Colonic mucosa (tissue), 4 donors: ENCODE measurements at regions not wholly inside any gene's neighbourhood (a gene's known extent, or its start where the extent isn't known, plus 50 kb on each side); places are given as distances from the start of the nearest gene placed in this dataset.

ENCODE experiments used
- DNase-seq: peaks from one replicate; pipeline ENCODE4 v3.0.0-alpha.2; 2020
- H3K27ac ChIP-seq: fragments of 200-600 bp; one replicate; pipeline ENCODE4 v1.8.0; 2021
- H3K27me3 ChIP-seq: fragments of 200-600 bp; one replicate; pipeline ENCODE4 v1.8.0; 2021
- H3K36me3 ChIP-seq: fragments of 200-600 bp; one replicate; pipeline ENCODE4 v1.8.0; 2021
- H3K4me1 ChIP-seq: fragments of 200-600 bp; one replicate; pipeline ENCODE4 v1.8.0; 2021; ENCODE audit warnings: mild to moderate bottlenecking
- H3K4me3 ChIP-seq: fragments of 200-600 bp; one replicate; pipeline ENCODE4 v1.8.0; 2021
- H3K9ac ChIP-seq, 2 donors: one replicate each; pipeline ENCODE4 v1.7.0; 2013; ENCODE audit warnings: control low read depth in 2 of 2, low read depth in 2 of 2, low read length in 2 of 2
- H3K9me3 ChIP-seq: fragments of 200-600 bp; one replicate; pipeline ENCODE4 v1.8.0; 2021
- intact Hi-C: fragments of 100-400 bp; cut with DNase I; formaldehyde crosslinking; loops from one replicate; pipeline ENCODE4 v1.14.1; 2022
- TF ChIP-seq, protein P1 (sequence below): fragments of 200-600 bp; IDR thresholded peaks from one replicate; pipeline ENCODE4 v1.8.0; 2022; ENCODE audit warnings: antibody characterized with exemption, mild to moderate bottlenecking
- donor health status: healthy.
- donor health status: DM: no; HTN: no; CAD: no.
- donor health status: DM: no; HTN: no; CAD: no.

DNA sequence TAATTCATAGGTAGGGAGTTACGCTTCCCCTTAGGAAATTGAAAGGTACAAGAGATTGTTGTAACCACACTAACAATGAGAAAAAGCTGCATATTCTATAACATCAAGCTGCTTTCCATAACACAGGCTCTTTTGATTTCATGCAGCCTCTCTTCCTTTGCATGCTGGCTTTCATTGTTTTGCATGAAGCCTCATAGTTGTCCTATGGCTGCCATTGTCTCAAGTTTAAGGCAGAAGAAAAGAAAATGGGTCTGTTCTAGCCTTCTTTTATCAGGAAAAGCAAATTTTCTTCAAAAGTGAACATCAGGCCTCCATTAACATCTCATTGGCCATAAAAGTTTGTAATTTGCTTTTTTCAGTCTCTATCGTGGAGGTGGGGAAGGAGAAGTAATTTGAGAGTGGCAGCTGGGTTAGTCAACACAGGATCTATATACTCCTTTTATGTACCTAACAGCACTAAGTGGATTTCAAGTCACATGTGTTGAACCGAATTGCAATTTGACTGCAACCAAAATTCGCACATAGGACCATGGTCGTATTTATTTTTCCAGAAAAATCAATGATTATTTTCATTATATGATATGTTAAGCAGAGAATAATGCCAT lies 248.5 kb upstream of the RND3 start:
- Histone ChIP-seq H3K9me3 (no peaks in the 10 kb centered on the region), H3K9ac (no peak overlapping the region), H3K4me3 (no peak overlapping the region), H3K27me3 (no peaks in the 10 kb centered on the region), H3K27ac (no peak overlapping the region), H3K36me3 (no peaks in the 10 kb centered on the region), H3K4me1 (no peaks in the 10 kb centered on the region)
- TF ChIP-seq, protein P1, sequence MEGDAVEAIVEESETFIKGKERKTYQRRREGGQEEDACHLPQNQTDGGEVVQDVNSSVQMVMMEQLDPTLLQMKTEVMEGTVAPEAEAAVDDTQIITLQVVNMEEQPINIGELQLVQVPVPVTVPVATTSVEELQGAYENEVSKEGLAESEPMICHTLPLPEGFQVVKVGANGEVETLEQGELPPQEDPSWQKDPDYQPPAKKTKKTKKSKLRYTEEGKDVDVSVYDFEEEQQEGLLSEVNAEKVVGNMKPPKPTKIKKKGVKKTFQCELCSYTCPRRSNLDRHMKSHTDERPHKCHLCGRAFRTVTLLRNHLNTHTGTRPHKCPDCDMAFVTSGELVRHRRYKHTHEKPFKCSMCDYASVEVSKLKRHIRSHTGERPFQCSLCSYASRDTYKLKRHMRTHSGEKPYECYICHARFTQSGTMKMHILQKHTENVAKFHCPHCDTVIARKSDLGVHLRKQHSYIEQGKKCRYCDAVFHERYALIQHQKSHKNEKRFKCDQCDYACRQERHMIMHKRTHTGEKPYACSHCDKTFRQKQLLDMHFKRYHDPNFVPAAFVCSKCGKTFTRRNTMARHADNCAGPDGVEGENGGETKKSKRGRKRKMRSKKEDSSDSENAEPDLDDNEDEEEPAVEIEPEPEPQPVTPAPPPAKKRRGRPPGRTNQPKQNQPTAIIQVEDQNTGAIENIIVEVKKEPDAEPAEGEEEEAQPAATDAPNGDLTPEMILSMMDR = no peak
- intact Hi-C loops = no loop called here
- DNase-seq = no peak

DNA sequence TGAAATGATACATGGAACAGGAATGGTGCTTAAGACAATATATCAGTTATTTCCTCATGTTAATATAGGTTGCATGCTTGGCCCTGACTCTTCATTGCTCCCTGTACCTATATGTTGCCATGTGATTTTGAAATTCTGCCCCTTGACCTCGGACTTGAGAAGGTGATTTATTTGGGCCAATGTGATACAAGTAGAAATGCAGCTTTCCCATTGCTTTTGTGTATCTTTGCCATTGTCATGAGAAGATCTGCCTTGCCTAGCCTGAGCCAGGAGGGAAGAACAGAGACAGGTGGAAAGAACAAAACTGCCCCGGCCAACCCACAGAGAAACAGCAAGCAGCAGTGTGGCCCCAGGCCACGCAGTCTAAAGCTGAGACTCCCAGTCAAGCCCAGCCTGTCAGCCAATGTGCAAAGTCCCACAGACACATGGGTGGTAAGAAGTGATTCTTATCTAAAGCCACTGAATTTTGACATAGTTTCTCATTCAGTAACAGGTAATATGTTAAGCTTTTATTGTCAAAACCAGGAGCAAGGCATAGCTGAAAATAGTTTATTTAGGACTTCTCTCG lies 245.7 kb upstream of the RND3 start:
- Histone ChIP-seq H3K4me3 (no peak overlapping the region), H3K27ac (no peak overlapping the region), H3K9ac (no peak overlapping the region), H3K9me3 (no peaks in the 10 kb centered on the region), H3K36me3 (no peaks in the 10 kb centered on the region), H3K27me3 (no peaks in the 10 kb centered on the region), H3K4me1 (no peaks in the 10 kb centered on the region)
- TF ChIP-seq, protein P1 = no peak
- DNase-seq = no peak
- intact Hi-C loops = no loop called here

DNA sequence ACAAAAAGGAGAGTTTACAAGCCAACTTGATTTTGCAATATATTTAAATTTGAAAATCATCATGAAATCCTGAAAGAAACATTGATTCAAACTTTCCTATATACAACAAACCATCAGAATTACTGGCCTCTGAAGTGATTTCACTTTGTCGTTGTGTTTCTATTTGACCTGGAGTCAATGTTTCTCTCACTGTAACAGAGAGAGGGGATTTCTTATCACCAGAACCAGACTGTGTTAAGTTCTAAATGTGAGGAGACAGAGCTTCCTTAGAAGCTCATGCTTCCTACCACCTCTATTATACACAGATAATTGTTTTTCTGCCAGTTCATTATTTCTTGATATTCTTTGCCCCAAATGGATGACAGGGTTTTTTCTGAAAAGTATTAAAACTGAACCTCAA lies 245.0 kb upstream of the RND3 start:
- Histone ChIP-seq H3K36me3 (no peaks in the 10 kb centered on the region), H3K9me3 (no peaks in the 10 kb centered on the region), H3K4me1 (no peaks in the 10 kb centered on the region), H3K4me3 (no peak overlapping the region), H3K27me3 (no peaks in the 10 kb centered on the region), H3K27ac (no peak overlapping the region), H3K9ac (no peak overlapping the region)
- DNase-seq = no peak
- intact Hi-C loops = no loop called here
- TF ChIP-seq, protein P1 = no peak

DNA sequence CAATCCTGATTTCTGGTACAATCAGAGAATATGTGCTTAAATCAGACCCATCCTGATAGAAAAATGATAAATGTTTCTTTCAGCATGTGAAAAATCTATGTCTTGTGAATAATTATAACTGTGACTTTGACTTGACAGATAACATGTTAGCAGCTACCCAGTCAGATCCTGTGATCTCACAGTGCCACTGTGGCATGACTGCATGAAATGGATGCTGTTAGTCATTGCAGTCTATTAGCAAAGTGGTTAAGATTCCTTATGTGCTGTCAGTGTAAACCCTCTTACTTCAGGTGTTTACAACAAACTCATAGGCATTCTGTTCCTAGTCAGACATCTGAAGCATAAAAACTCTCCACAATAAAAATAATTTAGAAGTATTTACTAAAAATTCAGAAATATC lies 244.6 kb upstream of the RND3 start:
- H3K4me3 ChIP-seq = no peak overlapping the region
- H3K4me1 ChIP-seq = no peaks in the 10 kb centered on the region
- DNase-seq = no peak
- no peak overlapping the region for H3K9ac ChIP-seq
- H3K36me3 ChIP-seq = no peaks in the 10 kb centered on the region
- intact Hi-C loops = no loop called here
- H3K9me3 ChIP-seq = no peaks in the 10 kb centered on the region
- no peaks in the 10 kb centered on the region for H3K27me3 ChIP-seq
- TF ChIP-seq, protein P1 = no peak
- no peak overlapping the region for H3K27ac ChIP-seq

DNA sequence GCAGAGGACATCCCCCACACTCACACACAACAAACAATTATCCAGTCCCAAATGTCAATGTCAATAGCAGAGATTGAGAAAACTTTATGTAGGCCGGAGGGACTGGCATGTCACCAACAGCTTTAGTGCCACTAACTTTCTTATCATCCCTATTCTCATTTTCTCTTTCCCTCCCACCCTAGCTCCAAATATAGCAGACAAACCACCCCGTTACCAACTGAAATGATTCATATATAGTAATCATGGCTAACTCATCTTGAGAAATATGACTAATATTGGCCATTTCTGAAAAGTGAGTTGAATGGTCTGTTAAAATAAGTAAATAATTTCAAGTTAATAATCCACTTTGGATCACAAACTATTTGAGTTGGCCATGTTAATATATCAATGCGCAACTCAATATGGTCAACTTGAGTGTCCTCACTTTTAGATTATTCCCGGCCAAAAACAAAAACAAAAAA lies 242.1 kb upstream of the RND3 start:
- H3K36me3 ChIP-seq = no peaks in the 10 kb centered on the region
- H3K27me3 ChIP-seq = no peaks in the 10 kb centered on the region
- DNase-seq = no peak
- no peaks in the 10 kb centered on the region for H3K9me3 ChIP-seq
- H3K4me3 ChIP-seq = no peak overlapping the region
- H3K4me1 ChIP-seq = no peaks in the 10 kb centered on the region
- TF ChIP-seq, protein P1 = no peak
- intact Hi-C loops = no loop called here
- no peak overlapping the region for H3K27ac ChIP-seq
- H3K9ac ChIP-seq = no peak overlapping the region
